ENCODE measurements at regions not wholly inside any gene's neighbourhood (a gene's known extent, or its start where the extent isn't known, plus 50 kb on each side); places are given as distances from the start of the nearest gene placed in this dataset.

DNA sequence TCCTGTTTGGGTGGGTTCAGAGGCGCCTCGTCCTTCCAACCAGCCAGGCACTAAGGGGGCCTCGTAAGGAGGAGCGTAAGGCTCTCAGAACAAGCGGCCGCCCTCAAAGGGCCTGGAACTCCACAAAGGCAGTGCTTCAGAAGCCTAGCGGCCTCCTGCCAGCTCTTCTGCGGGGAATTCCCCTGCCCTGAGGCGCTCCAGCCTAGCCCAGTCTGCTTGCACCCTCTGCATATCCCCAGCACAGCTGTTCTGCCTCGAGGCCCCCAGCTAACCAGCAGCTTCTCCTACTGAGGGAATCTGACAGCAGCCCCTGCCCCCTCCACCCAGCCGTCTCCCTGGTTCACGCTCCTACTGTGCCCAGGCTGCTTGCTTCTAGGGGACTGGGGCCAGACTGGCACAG, 265.9 kb downstream of the TFCP2L1 start:
- TF ChIP-seq, protein P1, sequence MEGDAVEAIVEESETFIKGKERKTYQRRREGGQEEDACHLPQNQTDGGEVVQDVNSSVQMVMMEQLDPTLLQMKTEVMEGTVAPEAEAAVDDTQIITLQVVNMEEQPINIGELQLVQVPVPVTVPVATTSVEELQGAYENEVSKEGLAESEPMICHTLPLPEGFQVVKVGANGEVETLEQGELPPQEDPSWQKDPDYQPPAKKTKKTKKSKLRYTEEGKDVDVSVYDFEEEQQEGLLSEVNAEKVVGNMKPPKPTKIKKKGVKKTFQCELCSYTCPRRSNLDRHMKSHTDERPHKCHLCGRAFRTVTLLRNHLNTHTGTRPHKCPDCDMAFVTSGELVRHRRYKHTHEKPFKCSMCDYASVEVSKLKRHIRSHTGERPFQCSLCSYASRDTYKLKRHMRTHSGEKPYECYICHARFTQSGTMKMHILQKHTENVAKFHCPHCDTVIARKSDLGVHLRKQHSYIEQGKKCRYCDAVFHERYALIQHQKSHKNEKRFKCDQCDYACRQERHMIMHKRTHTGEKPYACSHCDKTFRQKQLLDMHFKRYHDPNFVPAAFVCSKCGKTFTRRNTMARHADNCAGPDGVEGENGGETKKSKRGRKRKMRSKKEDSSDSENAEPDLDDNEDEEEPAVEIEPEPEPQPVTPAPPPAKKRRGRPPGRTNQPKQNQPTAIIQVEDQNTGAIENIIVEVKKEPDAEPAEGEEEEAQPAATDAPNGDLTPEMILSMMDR (IDR thresholded peaks at IDR 0.05), result no peak
- no peak for TF ChIP-seq POLR2AphosphoS5 (IDR thresholded peaks at IDR 0.05)

All from stomach (tissue), 4 donors.